ENCODE measurements at regions not wholly inside any gene's neighbourhood (a gene's known extent, or its start where the extent isn't known, plus 50 kb on each side); places are given as distances from the start of the nearest gene placed in this dataset.
A peak's percentile ranks its signal among the peaks of the same experiment; 100 is the strongest.

- TF ChIP-seq POLR2A (IDR thresholded peaks at IDR 0.05; ENCODE audit: low read depth, low read length) (no peak), CTCF (IDR thresholded peaks at IDR 0.05; ENCODE audit: extremely low read depth in 1 of 2, insufficient read depth in 1 of 2, low read depth in 1 of 2, low read length in 2 of 2) (peak; percentile 40 to 77), JUN (IDR thresholded peaks at IDR 0.05; ENCODE audit: borderline replicate concordance, insufficient read depth, insufficient read length, low read depth) (no peak), POLR2AphosphoS5 (IDR thresholded peaks at IDR 0.05; ENCODE audit: insufficient read depth, low read depth, low read length) (no peak), MAX (IDR thresholded peaks at IDR 0.05; ENCODE audit: insufficient read depth, insufficient read length) (no peak), FOS (IDR thresholded peaks at IDR 0.05; ENCODE audit: borderline replicate concordance, insufficient read depth, low read length) (no peak), EZH2 (IDR thresholded peaks at IDR 0.05; ENCODE audit: borderline replicate concordance, low read depth, low read length, severe bottlenecking) (no peak), MYC (IDR thresholded peaks at IDR 0.05; ENCODE audit: low read depth, low read length) (no peak), GATA2 (IDR thresholded peaks at IDR 0.05; ENCODE audit: insufficient read depth, insufficient read length, low read depth, low read length) (no peak)
Measured at GRCh38 chr14:101183376-101184103, 280.0 kb upstream of the RTL1 start.

Data from endothelial cell of umbilical vein (primary cell).